ENCODE measurements at regions not wholly inside any gene's neighbourhood (a gene's known extent, or its start where the extent isn't known, plus 50 kb on each side); places are given as distances from the start of the nearest gene placed in this dataset.
"Not testable (repeated sequence)": the region's sequence is repeated elsewhere in the genome, so short reads cannot be mapped to it uniquely, and the experiment has no call there.

DNA sequence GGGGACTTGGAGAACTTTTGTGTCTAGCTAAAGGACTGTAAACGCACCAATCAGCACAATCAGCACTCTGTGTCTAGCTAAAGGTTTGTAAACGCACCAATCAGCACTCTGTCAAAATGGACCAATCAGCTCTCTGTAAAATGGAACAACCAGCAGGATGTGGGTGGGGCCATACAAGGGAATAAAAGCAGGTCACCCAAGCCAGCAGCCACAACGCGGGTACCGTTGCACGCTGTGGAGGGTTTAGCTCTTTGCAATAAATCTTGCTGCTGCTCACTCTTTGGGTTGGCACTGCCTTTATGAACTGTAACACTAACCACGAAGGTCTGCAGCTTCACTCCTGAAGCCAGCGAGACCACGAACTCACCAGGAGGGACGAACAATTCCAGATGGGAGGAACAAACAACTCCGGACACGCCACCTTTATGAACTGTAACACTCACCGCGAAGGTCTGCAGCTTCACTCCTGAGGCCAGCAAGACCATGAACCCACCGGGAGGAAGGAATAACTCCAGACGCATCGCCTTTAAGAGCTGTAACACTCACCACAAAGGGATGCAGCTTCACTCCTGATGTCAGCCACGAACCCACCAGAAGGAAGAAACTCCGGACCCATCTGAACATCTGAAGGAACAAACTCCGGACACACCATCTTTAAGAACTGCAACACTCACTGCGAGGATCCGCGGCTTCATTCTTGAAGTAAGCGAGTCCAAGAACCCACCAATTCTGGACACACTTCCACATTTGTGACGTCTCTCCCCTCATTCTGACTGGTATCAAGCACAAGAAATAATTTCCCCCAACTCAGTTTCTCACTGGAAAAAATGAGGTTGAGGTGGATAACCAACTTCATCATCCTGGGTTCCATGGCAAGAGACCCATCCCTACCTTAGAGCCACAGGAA lies 227.3 kb upstream of the AMIGO2 start:
- DNase-seq (ENCODE audit: low read depth): not testable (repeated sequence)

DNA sequence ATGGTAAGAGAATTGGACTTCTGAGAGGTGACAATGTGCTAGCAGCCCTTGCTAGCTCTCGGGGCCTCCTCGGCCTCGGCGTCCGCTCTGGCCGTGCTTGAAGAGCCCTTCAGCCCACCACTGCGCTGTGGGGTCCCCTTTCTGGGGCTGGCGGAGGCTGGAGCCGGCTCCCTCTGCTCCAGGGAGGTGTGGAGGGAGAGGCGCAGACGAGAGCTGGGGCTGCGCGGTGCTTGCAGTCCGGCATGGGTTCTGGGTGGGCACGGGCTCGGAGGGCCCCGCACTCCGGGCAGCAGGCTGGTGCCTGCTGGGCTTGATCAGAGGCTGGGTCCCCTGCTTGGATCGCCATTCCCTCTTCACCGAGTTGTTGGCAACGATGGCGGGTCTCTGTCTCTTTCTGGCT lies 226.4 kb upstream of the AMIGO2 start:
- no peak for DNase-seq (ENCODE audit: low read depth)

DNA sequence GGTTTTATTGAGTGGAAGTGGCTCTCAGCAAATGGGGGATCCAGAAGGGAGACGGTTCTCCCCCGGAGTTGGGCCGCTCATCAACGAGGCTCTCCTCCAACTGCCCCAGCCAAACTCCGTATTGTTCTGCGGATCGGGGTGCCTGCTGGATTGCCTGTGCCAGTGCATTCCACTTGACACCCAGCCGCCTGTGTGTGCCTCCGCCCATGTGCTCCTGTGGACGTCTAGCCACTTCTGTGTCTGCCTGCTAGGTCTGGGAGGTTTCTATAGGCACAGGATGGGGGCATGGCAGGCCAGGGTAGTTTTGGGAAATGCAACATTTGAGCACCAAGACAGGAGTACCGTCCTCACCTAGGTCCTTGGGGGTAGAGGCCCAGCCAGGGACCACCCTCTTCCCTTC lies 225.7 kb upstream of the AMIGO2 start:
- DNase-seq (ENCODE audit: low read depth): no peak

DNA sequence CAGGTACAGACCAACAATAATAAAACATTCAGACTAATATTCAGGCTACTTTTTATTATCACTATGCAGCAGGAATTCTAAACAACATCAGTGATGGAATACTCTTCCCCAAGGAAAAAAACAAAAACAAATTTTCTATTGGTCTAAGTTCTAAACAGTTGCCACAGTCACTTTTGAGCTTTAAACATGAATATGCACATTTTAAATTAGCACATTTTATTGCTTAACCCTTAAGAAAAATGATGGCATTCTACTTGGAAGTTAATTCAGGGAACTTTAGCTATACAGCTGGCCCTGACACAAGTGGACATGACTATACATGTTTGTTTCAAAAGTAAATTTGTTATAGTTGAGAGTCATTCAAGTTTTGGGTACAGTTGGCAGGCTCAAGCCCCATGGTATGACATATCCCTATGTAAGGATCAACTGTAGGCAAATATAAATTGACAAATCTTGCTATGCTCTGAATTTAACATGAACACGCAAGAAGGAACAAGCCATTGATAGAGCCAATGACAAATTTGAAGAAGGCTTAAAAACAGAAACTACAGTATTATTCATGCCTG lies 224.3 kb upstream of the AMIGO2 start:
- DNase-seq (ENCODE audit: low read depth): no peak

DNA sequence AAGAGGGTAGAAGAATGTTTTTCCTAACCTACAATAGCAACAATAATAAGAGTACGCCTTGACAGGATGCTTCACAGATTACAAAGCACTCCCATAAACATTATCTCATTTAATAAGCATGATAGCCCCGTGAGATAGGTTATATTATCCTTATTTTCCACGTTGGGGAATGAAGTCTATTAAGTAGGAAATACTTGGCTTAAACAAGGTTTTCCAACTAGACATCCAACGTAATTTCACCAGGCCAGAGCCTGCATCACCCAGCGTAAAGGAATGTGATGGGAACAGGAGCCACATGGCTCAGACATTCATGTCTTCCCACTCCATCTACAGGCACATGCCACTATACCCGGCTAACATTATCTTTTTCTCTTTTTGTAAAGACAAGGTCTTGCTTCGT lies 223.4 kb upstream of the AMIGO2 start:
- no peak for DNase-seq (ENCODE audit: low read depth)

DNA sequence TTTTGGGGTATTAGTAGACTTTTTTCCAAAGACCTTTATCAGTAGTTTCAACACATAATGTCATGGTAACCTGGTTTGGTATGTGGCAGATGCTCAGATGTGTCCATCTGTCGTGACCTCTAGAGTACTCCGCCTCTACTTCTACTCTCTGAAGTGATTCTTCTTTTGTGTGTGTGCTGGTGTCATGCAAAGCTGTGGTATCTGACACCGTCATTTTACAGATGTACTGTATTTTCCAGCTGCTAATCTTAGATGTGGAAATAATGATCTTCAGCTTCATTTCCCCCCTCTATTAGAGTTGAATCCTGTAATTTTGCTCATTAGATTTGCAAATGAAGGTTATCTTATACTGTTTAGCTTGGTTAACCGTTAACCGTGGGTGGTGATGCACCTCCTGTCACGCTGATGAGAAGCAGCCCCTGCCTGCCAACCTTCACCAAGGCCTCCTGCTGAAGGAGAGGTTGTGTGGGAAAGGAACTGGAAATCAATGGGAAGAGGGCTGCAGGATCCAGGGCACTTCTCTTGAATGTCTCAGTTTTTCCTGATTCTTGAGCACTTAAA lies 222.4 kb upstream of the AMIGO2 start:
- no peak for DNase-seq (ENCODE audit: low read depth)

DNA sequence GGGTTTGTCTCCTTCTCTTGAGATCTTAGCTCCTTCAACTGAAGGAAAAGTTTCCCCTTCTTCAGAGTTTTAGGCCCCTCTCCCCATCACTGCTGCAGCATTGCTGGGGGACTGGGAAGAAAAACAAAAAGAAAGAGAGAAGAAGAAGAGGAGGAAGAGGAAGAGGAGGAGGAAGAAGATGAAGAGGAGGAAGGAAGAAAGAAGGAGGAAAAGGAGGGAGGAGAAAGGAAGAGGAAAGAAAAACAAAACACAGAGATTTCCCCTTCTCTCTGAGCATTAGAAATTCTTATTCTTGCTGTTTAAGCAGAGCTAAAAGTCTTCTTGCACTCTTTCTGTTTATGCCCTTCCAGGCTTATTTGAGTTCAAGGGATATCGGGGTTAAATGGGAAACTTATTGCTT lies 219.8 kb upstream of the AMIGO2 start:
- DNase-seq (ENCODE audit: low read depth): no peak

DNA sequence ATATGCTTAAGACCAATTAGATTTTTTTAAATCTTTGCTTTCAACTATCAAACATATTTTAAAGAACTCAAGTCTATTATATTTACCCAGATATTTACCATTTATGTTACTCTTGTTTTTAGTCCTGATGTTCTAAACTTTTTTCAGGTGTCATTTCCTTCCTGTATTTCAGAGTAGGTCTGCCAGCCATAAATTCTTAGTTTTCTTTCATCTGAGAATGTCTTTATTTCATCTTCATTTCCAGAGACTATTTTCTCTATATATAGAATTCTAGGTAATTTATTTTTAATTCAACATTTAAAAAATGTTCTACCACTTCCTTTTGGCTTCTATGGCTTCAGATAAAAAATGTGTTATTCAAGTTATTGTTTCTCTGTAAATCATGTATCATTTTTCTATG lies 218.2 kb upstream of the AMIGO2 start:
- DNase-seq (ENCODE audit: low read depth): no peak

DNA sequence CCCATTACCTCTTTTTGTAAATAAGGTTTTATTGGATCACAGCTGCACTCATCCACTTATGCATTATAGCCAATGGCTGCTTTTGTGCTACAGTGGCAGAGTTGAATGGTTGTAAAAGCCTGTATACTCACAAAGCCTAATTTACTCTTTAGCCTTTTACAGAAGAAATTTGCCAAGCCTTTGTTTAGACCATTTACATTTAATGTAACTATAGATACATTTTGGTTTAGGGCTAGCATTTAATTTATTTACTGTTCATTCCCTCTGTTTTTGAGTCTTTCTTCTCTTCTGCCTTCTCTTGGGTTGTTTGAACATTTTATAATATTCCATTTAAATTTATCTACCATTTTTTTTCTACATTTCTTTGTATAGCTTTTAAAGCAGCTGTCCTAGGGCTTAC lies 217.1 kb upstream of the AMIGO2 start:
- no peak for DNase-seq (ENCODE audit: low read depth)

DNA sequence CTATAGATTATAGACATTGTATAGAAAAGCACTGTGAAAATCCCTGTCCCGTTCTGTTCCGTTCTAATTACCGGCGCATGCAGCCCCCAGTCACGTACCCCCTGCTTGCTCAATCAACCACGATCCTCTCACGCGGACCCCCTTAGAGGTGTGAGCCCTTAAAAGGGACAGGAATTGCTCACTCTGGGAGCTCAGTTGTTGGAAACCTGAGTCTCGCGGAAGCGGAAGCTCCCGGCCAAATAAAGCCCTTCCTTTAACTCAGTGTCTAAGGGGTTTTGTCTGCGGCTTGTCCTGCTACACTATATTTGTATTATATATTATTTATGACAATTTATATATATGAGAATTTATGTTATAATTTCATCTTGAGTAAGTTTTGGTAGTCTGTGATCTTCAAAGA lies 213.6 kb upstream of the AMIGO2 start:
- DNase-seq (ENCODE audit: low read depth): no peak

DNA sequence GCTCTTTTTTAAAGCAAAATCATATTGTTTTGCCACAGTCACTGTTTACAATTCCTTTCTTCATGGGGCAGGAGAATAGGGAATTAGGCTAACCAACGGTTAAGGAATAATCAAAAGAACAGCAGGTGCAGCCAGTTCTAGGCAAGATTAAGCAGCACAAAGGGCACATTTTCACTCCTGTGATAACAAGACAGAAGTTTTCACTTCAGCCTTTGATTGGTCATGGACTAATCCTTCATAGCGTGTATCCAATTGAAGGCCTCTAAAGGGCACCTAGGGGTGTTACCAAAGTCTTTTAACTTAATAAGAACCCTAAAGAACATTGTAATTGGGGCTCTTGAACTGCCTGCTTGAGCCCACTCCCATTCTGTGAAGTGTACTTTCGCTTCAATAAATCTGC lies 206.9 kb upstream of the AMIGO2 start:
- DNase-seq (ENCODE audit: low read depth): no peak
